H7 (cell line): ENCODE measurements at regions not wholly inside any gene's neighbourhood (a gene's known extent, or its start where the extent isn't known, plus 50 kb on each side); places are given as distances from the start of the nearest gene placed in this dataset.
A peak's percentile ranks its signal among the peaks of the same experiment; 100 is the strongest.

Experiments used
- DNase-seq: peaks from one replicate; pipeline ENCODE4 v3.0.0; 2012
- H3K27me3 ChIP-seq: 2 replicates; pipeline ENCODE4 v1.6.0; 2011; ENCODE audit warnings: mild to moderate bottlenecking, low read length; ENCODE audit not compliant: control insufficient read depth, insufficient read depth
- H3K36me3 ChIP-seq: replicated peaks from 2 replicates; pipeline ENCODE4 v1.5.1; 2011; ENCODE audit warnings: low read length; ENCODE audit not compliant: control insufficient read depth, insufficient read depth
- H3K4me3 ChIP-seq: 2 replicates; pipeline ENCODE4 v1.5.1; 2011; ENCODE audit warnings: low read depth, mild to moderate bottlenecking, control low read depth, low read length, moderate library complexity; ENCODE audit not compliant: insufficient read depth

DNA sequence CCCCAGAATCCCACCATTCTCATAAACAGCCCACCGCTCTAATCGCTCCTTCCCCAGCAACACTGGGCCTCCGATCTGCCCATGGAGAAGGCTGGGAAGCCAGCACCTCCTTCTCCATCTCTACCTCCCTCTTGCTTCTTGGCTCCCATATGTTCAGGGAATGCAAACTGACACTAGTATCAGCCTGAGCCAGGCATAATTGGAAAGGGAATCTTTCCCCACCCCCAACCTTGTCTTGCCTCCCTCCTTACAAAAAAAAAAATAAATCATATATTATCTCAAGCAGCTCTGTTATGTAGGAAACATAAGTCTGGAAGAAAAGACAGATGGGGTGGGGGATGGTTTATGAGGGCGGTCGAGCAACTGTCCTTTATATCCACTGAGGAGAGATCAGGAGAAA, 127.2 kb downstream of the NAV1 start:
- Histone ChIP-seq H3K27me3 (no peaks in the 10 kb centered on the region), H3K36me3 (no peaks in the 10 kb centered on the region), H3K4me3 (no peak overlapping the region)
- no peak for DNase-seq

DNA sequence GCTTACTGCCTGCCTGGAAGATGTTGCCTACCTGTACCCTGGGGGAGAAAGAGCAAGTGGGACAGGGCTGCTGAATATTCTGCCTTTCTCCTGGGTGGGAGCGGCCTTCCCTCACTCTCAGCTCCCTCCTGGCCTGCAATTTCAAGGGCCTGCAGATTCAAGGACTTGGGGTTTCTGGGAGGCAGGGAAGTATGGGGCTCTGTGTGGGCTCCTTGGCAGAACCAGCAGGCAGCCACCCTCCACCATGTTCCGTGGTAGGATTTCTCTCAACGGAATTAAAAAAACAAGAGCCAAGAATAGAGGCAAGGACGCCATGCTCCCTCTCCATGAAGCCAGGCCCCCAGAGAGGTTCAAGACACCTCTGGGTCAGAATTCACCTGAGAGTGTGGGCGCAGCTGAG, 127.7 kb downstream of the NAV1 start:
- DNase-seq, result no peak
- H3K4me3 ChIP-seq, result no peak overlapping the region
- H3K27me3 ChIP-seq, result no peaks in the 10 kb centered on the region
- no peaks in the 10 kb centered on the region for H3K36me3 ChIP-seq

DNA sequence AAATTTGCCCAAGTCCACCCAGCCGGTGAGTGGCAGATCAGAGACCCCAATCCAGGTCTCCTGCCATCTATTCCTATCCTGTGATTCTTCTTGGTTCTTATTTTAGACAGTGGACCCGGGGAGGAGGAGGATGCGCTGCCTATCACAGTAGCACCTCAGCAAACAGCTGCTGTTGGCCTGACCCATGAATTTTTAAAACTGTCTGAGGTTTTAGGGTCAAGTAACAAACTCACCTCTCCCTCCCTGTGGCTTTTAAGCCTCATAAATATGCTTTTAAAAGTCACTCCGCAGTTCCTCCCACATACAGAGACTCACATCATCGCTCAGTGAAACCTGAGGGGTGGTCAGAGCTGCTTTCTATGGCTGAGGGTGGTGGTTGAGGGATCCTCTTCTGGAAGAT, 128.6 kb downstream of the NAV1 start:
- DNase-seq, result no peak

DNA sequence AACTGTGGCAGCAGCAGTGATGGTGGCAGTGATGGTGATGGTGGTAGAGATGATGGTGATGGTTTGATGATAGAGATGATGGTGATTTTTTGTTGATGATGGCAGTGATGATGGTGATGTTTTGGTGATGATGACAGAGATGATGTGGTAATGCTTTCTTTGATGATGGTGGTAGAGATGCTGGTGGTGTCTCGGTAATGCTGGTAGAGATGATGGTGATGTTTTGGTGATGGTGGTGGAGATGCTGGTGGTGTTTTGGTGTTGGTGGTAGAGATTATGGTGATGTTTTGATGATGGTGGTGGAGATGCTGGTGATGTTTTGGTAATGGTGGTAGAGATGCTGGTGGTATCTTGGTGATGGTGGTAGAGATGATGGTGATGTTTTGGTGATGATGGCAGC, 131.6 kb downstream of the NAV1 start:
- no peaks in the 10 kb centered on the region for H3K36me3 ChIP-seq
- no peak for DNase-seq
- no peak overlapping the region for H3K4me3 ChIP-seq
- no peaks in the 10 kb centered on the region for H3K27me3 ChIP-seq

More for the DNA sequence above, 128.6 kb downstream of the NAV1 start:
- H3K36me3 ChIP-seq, result no peaks in the 10 kb centered on the region
- no peak overlapping the region for H3K4me3 ChIP-seq
- no peaks in the 10 kb centered on the region for H3K27me3 ChIP-seq

DNA sequence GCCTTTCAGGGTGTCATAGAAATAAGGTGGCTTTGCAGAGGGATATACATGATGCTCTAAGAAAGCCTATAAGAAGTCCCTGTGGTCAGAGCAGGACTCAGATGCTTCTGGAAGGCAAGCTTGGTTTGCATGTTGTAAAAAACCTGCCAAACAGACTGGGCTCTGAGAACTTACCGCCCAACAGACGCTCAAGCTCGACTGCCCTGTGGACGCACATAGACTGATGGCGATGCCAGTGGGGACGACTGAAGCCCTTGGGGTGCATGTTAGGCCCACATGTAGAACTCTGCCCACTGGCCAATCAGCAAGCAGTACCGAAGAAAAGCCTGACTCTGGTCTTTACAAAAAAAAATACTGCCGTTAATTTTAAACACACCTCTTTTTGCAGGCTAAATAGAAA, 133.8 kb downstream of the NAV1 start:
- Histone ChIP-seq H3K4me3 (no peak overlapping the region), H3K27me3 (no peaks in the 10 kb centered on the region), H3K36me3 (no peaks in the 10 kb centered on the region)
- no peak for DNase-seq

DNA sequence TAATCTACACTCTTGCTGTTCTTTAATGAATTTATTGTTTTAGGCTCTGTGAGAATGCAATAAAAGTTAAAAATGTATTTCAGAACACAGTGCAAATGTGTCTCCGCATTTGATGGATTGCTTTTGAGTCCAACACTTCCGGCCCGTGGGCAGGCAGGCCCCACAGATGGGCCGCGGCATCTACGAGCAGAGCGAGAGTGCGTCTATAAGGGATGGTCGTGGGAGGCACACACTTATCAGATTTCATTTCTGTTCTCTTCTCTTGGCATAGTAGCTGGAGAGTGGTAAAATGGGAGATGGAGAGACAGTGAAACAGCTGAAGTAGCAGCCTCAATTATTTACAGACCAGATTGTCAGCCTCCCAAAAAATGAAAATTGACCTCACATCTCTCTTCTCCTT, 134.2 kb downstream of the NAV1 start:
- no peaks in the 10 kb centered on the region for H3K36me3 ChIP-seq
- DNase-seq, result no peak
- H3K27me3 ChIP-seq, result no peaks in the 10 kb centered on the region
- no peak overlapping the region for H3K4me3 ChIP-seq

DNA sequence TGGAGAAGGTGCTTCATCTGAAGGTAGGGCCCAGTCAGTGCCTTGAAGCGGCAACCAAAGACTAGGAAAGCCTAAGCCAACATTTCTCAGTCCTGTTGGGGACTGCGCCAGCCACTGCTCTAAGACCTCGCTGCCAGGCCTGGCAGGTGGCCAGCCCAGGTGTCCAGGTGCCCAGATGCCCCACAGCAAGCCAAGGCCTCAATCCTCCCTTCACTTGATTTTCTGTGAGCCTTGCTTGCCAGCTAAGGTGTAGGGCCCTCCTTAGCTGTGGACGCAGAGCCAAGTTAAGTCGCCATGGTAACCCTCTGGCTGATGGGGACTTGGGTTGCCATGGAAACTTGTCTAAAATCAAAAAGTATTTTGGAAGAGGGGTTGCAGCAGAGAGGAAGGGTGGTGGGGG, 135.0 kb downstream of the NAV1 start:
- no peaks in the 10 kb centered on the region for H3K36me3 ChIP-seq
- no peaks in the 10 kb centered on the region for H3K27me3 ChIP-seq
- no peak for DNase-seq
- H3K4me3 ChIP-seq, result no peak overlapping the region

DNA sequence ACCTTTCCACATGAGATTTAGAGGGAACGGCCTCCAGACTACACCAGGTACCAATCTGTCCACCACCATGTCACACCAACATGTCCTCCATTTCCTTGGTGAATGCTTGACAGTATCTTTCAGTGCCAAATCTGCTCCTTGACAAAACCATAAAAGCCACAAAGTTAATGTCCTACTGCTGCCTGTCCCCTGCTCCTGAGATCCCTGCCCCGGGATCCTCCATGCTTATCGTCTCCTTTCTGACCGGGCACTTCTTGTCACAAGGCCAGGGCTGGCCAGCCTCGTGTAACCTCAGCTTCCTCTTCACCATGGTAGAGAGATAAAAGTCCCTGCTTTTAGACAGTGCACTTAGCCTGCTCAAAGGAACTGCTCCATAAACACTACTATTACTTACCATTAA, 136.2 kb downstream of the NAV1 start:
- Histone ChIP-seq H3K36me3 (no peaks in the 10 kb centered on the region), H3K4me3 (no peak overlapping the region), H3K27me3 (no peaks in the 10 kb centered on the region)
- no peak for DNase-seq

DNA sequence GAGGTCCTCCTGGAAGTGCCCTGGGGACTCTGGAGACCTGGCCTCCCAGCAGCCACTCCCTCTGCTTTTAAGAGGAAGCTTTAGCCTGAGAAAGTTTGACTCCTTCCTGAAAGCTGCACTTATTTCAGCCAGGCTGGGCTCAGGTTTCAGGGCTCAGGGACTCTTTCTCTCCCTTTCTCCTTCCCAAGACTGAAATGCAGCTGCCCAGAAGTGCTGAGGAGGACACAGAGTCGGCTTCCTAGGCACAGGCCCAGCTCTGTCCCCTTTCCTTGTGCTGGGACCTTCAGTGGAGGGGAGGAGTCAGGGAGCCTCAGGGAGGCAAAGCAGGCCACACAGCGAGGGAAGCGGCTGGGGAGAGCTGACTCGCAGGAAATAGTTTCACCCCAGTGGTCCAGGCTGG, 137.3 kb downstream of the NAV1 start:
- Histone ChIP-seq H3K4me3 (no peak overlapping the region), H3K36me3 (no peaks in the 10 kb centered on the region), H3K27me3 (no peaks in the 10 kb centered on the region)
- DNase-seq, result peak; percentile 66

DNA sequence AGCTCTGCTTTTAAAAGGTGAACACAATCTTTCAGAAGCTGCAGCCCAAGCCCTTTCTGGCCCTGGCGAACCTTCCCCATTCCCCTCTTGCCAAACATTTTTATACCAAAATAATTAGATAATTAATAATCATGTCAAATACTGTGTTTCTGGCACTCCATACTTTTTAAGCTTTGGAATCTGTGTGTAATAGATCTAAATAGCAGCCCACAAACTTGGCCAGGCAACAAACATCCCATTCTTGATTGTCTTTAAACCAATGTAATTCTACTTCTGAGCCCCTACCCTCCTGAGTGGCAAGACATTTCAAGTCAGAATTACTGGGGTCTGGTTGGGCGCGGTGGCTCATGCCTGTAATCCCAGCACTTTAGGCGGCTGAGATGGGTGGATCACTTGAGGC, 137.7 kb downstream of the NAV1 start:
- Histone ChIP-seq H3K36me3 (no peaks in the 10 kb centered on the region), H3K27me3 (no peaks in the 10 kb centered on the region), H3K4me3 (no peak overlapping the region)
- DNase-seq, result no peak

DNA sequence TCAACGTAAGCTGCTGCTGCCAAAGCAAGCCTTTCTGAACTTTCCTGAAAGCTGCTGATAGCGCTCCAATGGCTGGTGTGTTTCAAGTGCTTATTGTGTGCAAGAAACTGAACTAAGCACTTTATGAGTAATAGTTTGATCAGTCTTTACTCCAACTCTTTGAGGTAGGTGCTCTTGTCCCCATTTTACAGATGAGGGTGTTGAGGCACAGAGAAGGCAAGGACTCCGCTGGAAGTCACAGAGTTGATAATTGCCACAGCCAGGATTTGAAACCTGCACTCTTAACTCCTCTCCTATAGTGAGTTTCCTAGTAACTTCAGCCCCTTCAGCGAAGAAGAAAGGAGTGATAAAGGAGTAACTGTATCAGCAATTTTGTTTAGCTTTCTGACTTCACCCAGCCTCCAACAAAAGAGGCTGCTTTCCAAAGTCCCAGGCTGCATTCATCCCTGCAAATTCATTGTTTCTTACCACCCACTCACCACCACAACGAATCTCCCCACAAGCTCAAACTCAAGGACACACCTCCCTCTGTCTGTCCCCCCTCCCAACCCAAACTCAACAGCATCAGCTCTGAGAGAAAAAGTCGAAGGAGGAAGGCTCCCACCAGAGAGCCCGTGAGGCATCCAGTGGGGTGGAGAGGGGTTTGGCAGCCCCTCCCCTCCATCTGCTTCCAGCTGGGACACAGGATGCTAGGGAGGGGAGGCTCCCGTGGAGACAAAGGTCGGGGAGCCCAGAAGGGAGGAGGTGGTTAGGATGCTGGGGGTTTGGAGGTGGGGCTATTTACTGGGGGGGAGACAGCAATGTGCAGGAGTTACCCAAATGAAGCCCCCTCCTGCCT, 139.6 kb downstream of the NAV1 start:
- DNase-seq, result peak; percentile 85
- Histone ChIP-seq H3K27me3 (no peaks in the 10 kb centered on the region), H3K4me3 (no peak overlapping the region), H3K36me3 (no peaks in the 10 kb centered on the region)

DNA sequence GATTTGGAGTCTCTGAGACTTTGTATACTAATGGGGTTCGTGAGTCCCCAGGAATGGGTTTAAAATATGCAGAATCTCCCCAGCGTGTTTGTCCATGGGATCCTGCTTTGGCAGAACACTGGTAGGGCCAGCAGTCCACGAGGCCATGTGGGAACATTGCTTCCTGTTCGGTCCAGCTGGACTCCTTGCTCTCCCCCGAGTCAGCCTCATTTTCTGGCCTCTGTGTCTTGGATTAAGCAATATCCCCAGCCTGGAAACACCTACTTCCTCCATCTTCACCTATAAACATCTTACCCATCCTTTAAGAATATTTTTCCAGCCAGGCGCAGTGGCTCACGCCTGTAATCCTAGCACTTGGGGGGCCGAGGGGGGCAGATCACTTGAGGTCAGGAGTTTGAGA, 142.4 kb downstream of the NAV1 start:
- no peaks in the 10 kb centered on the region for H3K27me3 ChIP-seq
- H3K36me3 ChIP-seq, result no peaks in the 10 kb centered on the region
- H3K4me3 ChIP-seq, result no peak overlapping the region
- DNase-seq, result no peak

DNA sequence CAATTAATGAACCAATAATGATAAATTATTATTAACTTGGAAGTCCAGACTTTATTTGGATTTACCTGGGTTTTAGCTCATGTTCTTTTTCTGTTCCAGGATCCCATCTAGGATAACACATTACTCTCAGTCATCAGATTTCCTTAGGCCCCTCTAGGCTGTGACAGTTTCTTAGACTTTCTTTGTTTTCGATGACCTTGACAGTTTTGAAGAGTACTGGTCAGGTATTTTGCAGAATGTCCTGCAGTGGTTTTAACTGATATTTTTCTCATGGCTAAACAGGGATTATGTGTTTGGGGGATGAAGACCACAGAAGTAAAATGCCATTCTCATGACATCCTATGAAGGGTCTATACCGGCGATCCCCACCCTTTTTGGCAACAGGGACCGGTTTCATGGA, 144.0 kb downstream of the NAV1 start:
- H3K27me3 ChIP-seq, result no peaks in the 10 kb centered on the region
- no peaks in the 10 kb centered on the region for H3K36me3 ChIP-seq
- DNase-seq, result no peak
- H3K4me3 ChIP-seq, result no peak overlapping the region

DNA sequence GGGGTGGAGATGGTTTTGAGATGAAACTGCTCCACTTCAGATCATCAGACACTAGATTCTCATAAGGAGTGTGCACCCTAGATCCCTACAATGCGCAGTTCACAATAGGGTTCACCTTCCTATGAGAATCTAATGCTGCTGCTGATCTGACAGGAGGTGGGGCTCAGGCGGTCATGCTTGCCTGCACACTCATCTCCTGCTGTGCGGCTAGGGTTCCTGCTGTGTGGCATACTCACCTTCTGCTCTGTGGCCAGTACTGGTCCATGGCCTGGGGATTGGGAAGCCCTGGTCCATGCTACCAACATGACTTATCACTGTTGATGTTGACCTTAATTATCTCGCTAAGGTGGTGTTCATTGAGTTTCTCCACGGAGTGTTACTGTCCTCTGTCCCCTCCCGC, 144.5 kb downstream of the NAV1 start:
- DNase-seq, result no peak
- H3K36me3 ChIP-seq, result no peaks in the 10 kb centered on the region
- H3K27me3 ChIP-seq, result no peaks in the 10 kb centered on the region
- no peak overlapping the region for H3K4me3 ChIP-seq

DNA sequence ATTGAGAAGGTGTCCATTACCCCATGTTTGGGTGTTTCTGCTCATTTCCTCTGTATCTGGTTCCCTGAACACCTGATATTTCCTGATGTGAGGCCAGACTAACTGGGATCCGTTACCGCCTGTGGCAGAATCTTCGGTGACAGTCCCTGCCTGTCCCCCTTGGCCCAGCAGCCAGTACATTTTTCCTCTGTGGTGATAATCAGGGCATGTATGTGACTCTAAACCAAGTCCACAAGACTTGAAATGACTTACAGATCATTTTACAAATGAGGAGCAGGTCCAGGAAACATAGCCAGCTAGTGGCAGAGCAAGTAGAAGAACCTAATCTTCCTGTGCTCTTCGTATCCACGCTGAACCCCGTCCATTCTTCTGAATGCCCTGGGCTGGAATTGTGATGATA, 143.5 kb upstream of the IPO9 start:
- no peak overlapping the region for H3K4me3 ChIP-seq
- H3K36me3 ChIP-seq, result no peaks in the 10 kb centered on the region
- DNase-seq, result no peak
- no peaks in the 10 kb centered on the region for H3K27me3 ChIP-seq
